SK-N-SH (cell line): ENCODE measurements at regions not wholly inside any gene's neighbourhood (a gene's known extent, or its start where the extent isn't known, plus 50 kb on each side); places are given as distances from the start of the nearest gene placed in this dataset.

ENCODE experiments used
- CTCF ChIP-seq: fragments of 200-600 bp; sonication (generic); IDR thresholded peaks from 2 replicates; pipeline ENCODE4 v1.6.1; 2017; ENCODE audit warnings: antibody characterized with exemption, mild to moderate bottlenecking, moderate library complexity
- GABPA ChIP-seq: IDR thresholded peaks from 2 replicates; pipeline ENCODE4 v1.4.0; 2012; ENCODE audit warnings: low read depth, mild to moderate bottlenecking
- RCOR1 ChIP-seq: fragments of 150-350 bp; IDR thresholded peaks from 2 replicates; pipeline ENCODE4 v1.6.1; 2017; ENCODE audit warnings: antibody characterized with exemption, low read length
- REST ChIP-seq: IDR thresholded peaks from 2 replicates; pipeline ENCODE4 v1.6.1; 2012; ENCODE audit warnings: mild to moderate bottlenecking, low read depth, low read length, moderate library complexity
- RFX5 ChIP-seq: IDR thresholded peaks from 2 replicates; pipeline ENCODE4 v1.6.1; 2012; ENCODE audit warnings: mild to moderate bottlenecking, improper control_type of control experiment, low read length
- SMC3 ChIP-seq: IDR thresholded peaks from 2 replicates; pipeline ENCODE4 v1.6.1; 2012; ENCODE audit warnings: low read depth, low read length, improper control_type of control experiment
- YY1 ChIP-seq: IDR thresholded peaks from 2 replicates; pipeline ENCODE4 v1.4.0; 2012; ENCODE audit warnings: low read depth, mild to moderate bottlenecking

GRCh38 chr5:117020999-117021398 is 446.4 kb upstream of the SEMA6A start:
- no peak for TF ChIP-seq YY1
- TF ChIP-seq RCOR1, result no peak
- TF ChIP-seq CTCF, result no peak
- TF ChIP-seq REST, result no peak
- no peak for TF ChIP-seq SMC3
- no peak for TF ChIP-seq RFX5
- TF ChIP-seq GABPA, result no peak
